SKM-1 treated with dmso at 0.1 percent for 144 hours (cell line): ENCODE measurements at regions not wholly inside any gene's neighbourhood (a gene's known extent, or its start where the extent isn't known, plus 50 kb on each side); places are given as distances from the start of the nearest gene placed in this dataset.

Source experiments
- DNase-seq: peaks from one replicate; lab custom pipeline; 2025; ENCODE audit not compliant: unreplicated experiment; lab: John Stamatoyannopoulos, UW

GRCh38 chr1:29500041-29500440 is 263.7 kb downstream of the PTPRU start:
- DNase-seq, result no peak

- DNase-seq, result no peak
Observed at GRCh38 chr1:29499104-29499650, 262.9 kb downstream of the PTPRU start.

GRCh38 chr1:29498126-29499103 is 262.1 kb downstream of the PTPRU start:
- DNase-seq, result no peak

- no peak for DNase-seq
Observed at GRCh38 chr1:29497395-29498125, 261.2 kb downstream of the PTPRU start.

GRCh38 chr1:29496701-29497100 is 260.4 kb downstream of the PTPRU start:
- DNase-seq, result no peak

GRCh38 chr1:29490204-29490934 is 254.0 kb downstream of the PTPRU start:
- DNase-seq, result no peak

GRCh38 chr1:29489471-29489870 is 253.1 kb downstream of the PTPRU start:
- DNase-seq, result no peak

- DNase-seq, result no peak
Observed at GRCh38 chr1:29488794-29489311, 252.5 kb downstream of the PTPRU start.

- DNase-seq, result no peak
Observed at GRCh38 chr1:29488086-29488793, 251.9 kb downstream of the PTPRU start.

GRCh38 chr1:29487291-29487690 is 251.0 kb downstream of the PTPRU start:
- no peak for DNase-seq

- no peak for DNase-seq
Observed at GRCh38 chr1:29485096-29485925, 249.0 kb downstream of the PTPRU start.

- DNase-seq, result no peak
Observed at GRCh38 chr1:29482991-29483390, 246.7 kb downstream of the PTPRU start.

- DNase-seq, result no peak
Observed at GRCh38 chr1:29482064-29482463, 245.7 kb downstream of the PTPRU start.

- DNase-seq, result no peak
Observed at GRCh38 chr1:29481031-29481430, 244.7 kb downstream of the PTPRU start.

GRCh38 chr1:29478879-29479278 is 242.6 kb downstream of the PTPRU start:
- no peak for DNase-seq

- DNase-seq, result no peak
Observed at GRCh38 chr1:29478151-29478791, 241.9 kb downstream of the PTPRU start.

GRCh38 chr1:29475326-29475725 is 239.0 kb downstream of the PTPRU start:
- DNase-seq, result no peak

GRCh38 chr1:29474274-29475244 is 238.2 kb downstream of the PTPRU start:
- no peak for DNase-seq
